NCI-H2227 (cell line): ENCODE measurements at regions not wholly inside any gene's neighbourhood (a gene's known extent, or its start where the extent isn't known, plus 50 kb on each side); places are given as distances from the start of the nearest gene placed in this dataset.
"Not testable (repeated sequence)": the region's sequence is repeated elsewhere in the genome, so short reads cannot be mapped to it uniquely, and the experiment has no call there.

Source experiments
- DNase-seq: peaks from one replicate; lab custom pipeline; 2025; ENCODE audit not compliant: unreplicated experiment; lab: John Stamatoyannopoulos, UW

GRCh38 chr21:9572782-9573181, 948.6 kb upstream of the TPTE start:
- not testable (repeated sequence) for DNase-seq

GRCh38 chr21:9573528-9573927, 947.9 kb upstream of the TPTE start:
- not testable (repeated sequence) for DNase-seq

GRCh38 chr21:9579275-9579674, 942.1 kb upstream of the TPTE start:
- DNase-seq, result not testable (repeated sequence)

- DNase-seq, result not testable (repeated sequence)
Measured at GRCh38 chr21:9587941-9588340, 933.4 kb upstream of the TPTE start.

- not testable (repeated sequence) for DNase-seq
Measured at GRCh38 chr21:9592591-9592990, 928.8 kb upstream of the TPTE start.

GRCh38 chr21:9593646-9594045, 927.7 kb upstream of the TPTE start:
- DNase-seq, result not testable (repeated sequence)

- not testable (repeated sequence) for DNase-seq
Measured at GRCh38 chr21:9614011-9614410, 907.4 kb upstream of the TPTE start.

GRCh38 chr21:9621121-9621793, 900.1 kb upstream of the TPTE start:
- not testable (repeated sequence) for DNase-seq

- not testable (repeated sequence) for DNase-seq
Measured at GRCh38 chr21:9628051-9628450, 893.3 kb upstream of the TPTE start.

GRCh38 chr21:9647409-9647808, 874.0 kb upstream of the TPTE start:
- not testable (repeated sequence) for DNase-seq

- not testable (repeated sequence) for DNase-seq
Measured at GRCh38 chr21:9648331-9648730, 873.1 kb upstream of the TPTE start.

GRCh38 chr21:9648947-9649720, 872.2 kb upstream of the TPTE start:
- not testable (repeated sequence) for DNase-seq

GRCh38 chr21:9652819-9653218, 868.6 kb upstream of the TPTE start:
- DNase-seq, result not testable (repeated sequence)

- DNase-seq, result not testable (repeated sequence)
Measured at GRCh38 chr21:9655221-9655620, 866.2 kb upstream of the TPTE start.

- not testable (repeated sequence) for DNase-seq
Measured at GRCh38 chr21:9656455-9656854, 864.9 kb upstream of the TPTE start.

GRCh38 chr21:9657779-9658178, 863.6 kb upstream of the TPTE start:
- not testable (repeated sequence) for DNase-seq

GRCh38 chr21:9659877-9660276, 861.5 kb upstream of the TPTE start:
- not testable (repeated sequence) for DNase-seq

GRCh38 chr21:9663914-9664729, 857.3 kb upstream of the TPTE start:
- not testable (repeated sequence) for DNase-seq

GRCh38 chr21:9675811-9676210, 845.6 kb upstream of the TPTE start:
- DNase-seq, result not testable (repeated sequence)

GRCh38 chr21:9679029-9679428, 842.4 kb upstream of the TPTE start:
- DNase-seq, result not testable (repeated sequence)

- DNase-seq, result not testable (repeated sequence)
Measured at GRCh38 chr21:9688945-9689344, 832.4 kb upstream of the TPTE start.
